Stomach smooth muscle (tissue), 2 donors: ENCODE measurements at regions not wholly inside any gene's neighbourhood (a gene's known extent, or its start where the extent isn't known, plus 50 kb on each side); places are given as distances from the start of the nearest gene placed in this dataset.

Source experiments
- H3K27ac ChIP-seq: one replicate; pipeline ENCODE4 v1.7.0; 2013; ENCODE audit warnings: mild to moderate bottlenecking, low read length, inconsistent platforms
- H3K27me3 ChIP-seq, 2 donors: one replicate each; pipeline ENCODE4 v1.7.0; 2013; ENCODE audit warnings: low read length in 2 of 2; ENCODE audit not compliant: insufficient read depth in 2 of 2, control insufficient read depth in 1 of 2
- H3K36me3 ChIP-seq, 2 donors: one replicate each; pipeline ENCODE4 v1.7.0; 2013; ENCODE audit warnings: low read length in 2 of 2; ENCODE audit not compliant: control insufficient read depth in 2 of 2, insufficient read depth in 2 of 2
- H3K4me1 ChIP-seq: one replicate; pipeline ENCODE4 v1.7.0; 2013; ENCODE audit warnings: low read length; ENCODE audit not compliant: control insufficient read depth, insufficient read depth
- H3K4me3 ChIP-seq, 2 donors: one replicate each; pipeline ENCODE4 v1.7.0; 2013; ENCODE audit warnings: low read length in 2 of 2
- H3K9ac ChIP-seq, 2 donors: one replicate each; pipeline ENCODE4 v1.7.0; 2013; ENCODE audit warnings: low read length in 2 of 2, mild to moderate bottlenecking in 1 of 2
- H3K9me3 ChIP-seq, 2 donors: one replicate each; pipeline ENCODE4 v1.7.0; 2013; ENCODE audit warnings: low read length in 2 of 2; ENCODE audit not compliant: control insufficient read depth in 2 of 2
- donor health status: healthy.
- donor health status: Pancreatic carcinoma.

- Histone ChIP-seq H3K36me3 (no peaks in the 10 kb centered on the region), H3K9ac (no peak overlapping the region), H3K4me3 (no peak overlapping the region), H3K9me3 (no peaks in the 10 kb centered on the region), H3K27ac (no peak overlapping the region), H3K4me1 (no peaks in the 10 kb centered on the region), H3K27me3 (no peaks in the 10 kb centered on the region)
Measured at GRCh38 chr5:4199049-4199841, 603.6 kb downstream of the IRX1 start.

GRCh38 chr5:4203146-4203545, 607.5 kb downstream of the IRX1 start:
- H3K4me1 ChIP-seq, result no peaks in the 10 kb centered on the region
- no peak overlapping the region for H3K27ac ChIP-seq
- H3K9me3 ChIP-seq, result no peaks in the 10 kb centered on the region
- H3K36me3 ChIP-seq, result no peaks in the 10 kb centered on the region
- no peak overlapping the region for H3K9ac ChIP-seq
- no peak overlapping the region for H3K4me3 ChIP-seq
- no peaks in the 10 kb centered on the region for H3K27me3 ChIP-seq

- H3K9me3 ChIP-seq, result no peaks in the 10 kb centered on the region
- H3K4me1 ChIP-seq, result no peaks in the 10 kb centered on the region
- H3K9ac ChIP-seq, result no peak overlapping the region
- H3K27me3 ChIP-seq, result no peaks in the 10 kb centered on the region
- H3K36me3 ChIP-seq, result no peaks in the 10 kb centered on the region
- no peak overlapping the region for H3K4me3 ChIP-seq
- no peak overlapping the region for H3K27ac ChIP-seq
Measured at GRCh38 chr5:4204276-4205141, 608.9 kb downstream of the IRX1 start.

GRCh38 chr5:4205398-4205797, 609.8 kb downstream of the IRX1 start:
- Histone ChIP-seq H3K27ac (peak overlapping the region; percentile 6), H3K4me3 (no peak overlapping the region), H3K36me3 (no peaks in the 10 kb centered on the region), H3K9ac (no peak overlapping the region), H3K27me3 (no peaks in the 10 kb centered on the region), H3K4me1 (no peaks in the 10 kb centered on the region), H3K9me3 (no peaks in the 10 kb centered on the region)

- Histone ChIP-seq H3K9ac (no peak overlapping the region), H3K4me3 (no peak overlapping the region), H3K4me1 (no peaks in the 10 kb centered on the region), H3K27me3 (no peaks in the 10 kb centered on the region), H3K27ac (peak overlapping the region; percentile 6), H3K36me3 (no peaks in the 10 kb centered on the region), H3K9me3 (no peaks in the 10 kb centered on the region)
Measured at GRCh38 chr5:4206127-4206526, 610.5 kb downstream of the IRX1 start.

- no peak overlapping the region for H3K9ac ChIP-seq
- no peaks in the 10 kb centered on the region for H3K9me3 ChIP-seq
- H3K4me3 ChIP-seq, result no peak overlapping the region
- no peaks in the 10 kb centered on the region for H3K36me3 ChIP-seq
- no peaks in the 10 kb centered on the region for H3K4me1 ChIP-seq
- H3K27ac ChIP-seq, result no peak overlapping the region
- no peaks in the 10 kb centered on the region for H3K27me3 ChIP-seq
Measured at GRCh38 chr5:4207486-4207885, 611.9 kb downstream of the IRX1 start.

GRCh38 chr5:4208537-4208936, 612.9 kb downstream of the IRX1 start:
- Histone ChIP-seq H3K27ac (no peak overlapping the region), H3K9ac (no peak overlapping the region), H3K27me3 (no peaks in the 10 kb centered on the region), H3K36me3 (no peaks in the 10 kb centered on the region), H3K9me3 (no peaks in the 10 kb centered on the region), H3K4me1 (no peaks in the 10 kb centered on the region), H3K4me3 (no peak overlapping the region)

- no peak overlapping the region for H3K27ac ChIP-seq
- no peaks in the 10 kb centered on the region for H3K27me3 ChIP-seq
- H3K4me3 ChIP-seq, result no peak overlapping the region
- no peaks in the 10 kb centered on the region for H3K9me3 ChIP-seq
- no peaks in the 10 kb centered on the region for H3K36me3 ChIP-seq
- no peaks in the 10 kb centered on the region for H3K4me1 ChIP-seq
- H3K9ac ChIP-seq, result no peak overlapping the region
Measured at GRCh38 chr5:4208996-4209395, 613.4 kb downstream of the IRX1 start.

GRCh38 chr5:4212071-4212739, 616.6 kb downstream of the IRX1 start:
- Histone ChIP-seq H3K27ac (no peak overlapping the region), H3K4me1 (no peaks in the 10 kb centered on the region), H3K9ac (no peak overlapping the region), H3K4me3 (no peak overlapping the region), H3K27me3 (no peaks in the 10 kb centered on the region), H3K9me3 (no peaks in the 10 kb centered on the region), H3K36me3 (no peaks in the 10 kb centered on the region)

GRCh38 chr5:4212981-4213819, 617.6 kb downstream of the IRX1 start:
- H3K9ac ChIP-seq, result no peak overlapping the region
- H3K9me3 ChIP-seq, result no peaks in the 10 kb centered on the region
- no peaks in the 10 kb centered on the region for H3K36me3 ChIP-seq
- H3K27me3 ChIP-seq, result no peaks in the 10 kb centered on the region
- H3K4me3 ChIP-seq, result no peak overlapping the region
- no peak overlapping the region for H3K27ac ChIP-seq
- H3K4me1 ChIP-seq, result no peaks in the 10 kb centered on the region
